Neural cell (in vitro differentiated cells): ENCODE measurements at regions not wholly inside any gene's neighbourhood (a gene's known extent, or its start where the extent isn't known, plus 50 kb on each side); places are given as distances from the start of the nearest gene placed in this dataset.

Experiments
- H2AFZ ChIP-seq: fragments of 200-600, 300-800 bp; sonication (generic), shearing (Covaris generic); 2 replicates; pipeline ENCODE4 v1.6.0; 2014; ENCODE audit warnings: low read depth, mild to moderate bottlenecking, antibody characterized with exemption, low read length, moderate library complexity
- H3F3A ChIP-seq: fragments of 200-600 bp; shearing (Covaris generic); 2 replicates; pipeline ENCODE4 v1.6.1; 2016; ENCODE audit warnings: mild to moderate bottlenecking, moderate library complexity, mixed read lengths, antibody characterized with exemption, low read length; ENCODE audit not compliant: insufficient read depth, poor library complexity, severe bottlenecking
- H3K27ac ChIP-seq: fragments of 200-600, 300-800 bp; sonication (generic), shearing (Covaris generic); 2 replicates; pipeline ENCODE4 v1.5.1; 2014; ENCODE audit warnings: mild to moderate bottlenecking, low read length, moderate library complexity
- H3K27me3 ChIP-seq: fragments of 300-800, 200-600 bp; sonication (generic), shearing (Covaris generic); 2 replicates; pipeline ENCODE4 v1.6.0; 2014; ENCODE audit warnings: mild to moderate bottlenecking, low read depth, low read length, moderate library complexity; ENCODE audit not compliant: insufficient read depth
- H3K36me3 ChIP-seq: fragments of 300-800, 200-600 bp; sonication (generic), shearing (Covaris generic); 2 replicates; pipeline ENCODE4 v1.5.1; 2014; ENCODE audit warnings: mild to moderate bottlenecking, antibody characterized with exemption, low read length, moderate library complexity; ENCODE audit not compliant: insufficient read depth
- H3K4me2 ChIP-seq: fragments of 300-800, 200-600 bp; sonication (generic), shearing (Covaris generic); 2 replicates; pipeline ENCODE4 v1.6.0; 2014; ENCODE audit warnings: mild to moderate bottlenecking, low read length
- H3K4me3 ChIP-seq: fragments of 300-800, 200-600 bp; sonication (generic), shearing (Covaris generic); 2 replicates; pipeline ENCODE4 v1.5.1; 2014; ENCODE audit warnings: mild to moderate bottlenecking, low read length, moderate library complexity
- H3K79me2 ChIP-seq: fragments of 200-600 bp; shearing (Covaris generic); replicated peaks from 2 replicates; pipeline ENCODE4 v1.6.0; 2014; ENCODE audit warnings: mild to moderate bottlenecking, low read length, moderate library complexity; ENCODE audit not compliant: insufficient read depth
- H3K9ac ChIP-seq: fragments of 300-800, 200-600 bp; sonication (generic), shearing (Covaris generic); 2 replicates; pipeline ENCODE4 v1.6.1; 2016; ENCODE audit warnings: mild to moderate bottlenecking, low read length, mixed read lengths
- H3K9me2 ChIP-seq: fragments of 200-600 bp; shearing (Covaris generic); 2 replicates; pipeline ENCODE4 v1.6.1; 2016; ENCODE audit warnings: mild to moderate bottlenecking, low read length, mixed read lengths; ENCODE audit not compliant: insufficient read depth
- H3K9me3 ChIP-seq: fragments of 200-600, 300-800 bp; sonication (generic), shearing (Covaris generic); 2 replicates; pipeline ENCODE4 v1.6.1; 2016; ENCODE audit warnings: mild to moderate bottlenecking, mixed run types, low read length, moderate library complexity, mixed read lengths
- H4K20me1 ChIP-seq: fragments of 200-600 bp; shearing (Covaris generic); 2 replicates; pipeline ENCODE4 v1.6.1; 2016; ENCODE audit warnings: mild to moderate bottlenecking, mixed run types; ENCODE audit not compliant: insufficient read depth
- EP300 ChIP-seq: fragments of 450-650 bp; conservative IDR thresholded peaks from 2 replicates; pipeline ENCODE4 v1.6.1; 2014; ENCODE audit warnings: antibody characterized with exemption, mild to moderate bottlenecking, moderate library complexity; ENCODE audit not compliant: poor library complexity, severe bottlenecking
- EZH2 ChIP-seq: fragments of 200-600, 300-800 bp; shearing (Covaris generic), sonication (generic); IDR thresholded peaks from 2 replicates; pipeline ENCODE4 v1.6.1; 2014; ENCODE audit warnings: antibody characterized with exemption, low read length, borderline replicate concordance, mild to moderate bottlenecking; ENCODE audit not compliant: insufficient read depth, poor library complexity, severe bottlenecking
- MXI1 ChIP-seq: fragments of 450-650 bp; conservative IDR thresholded peaks from 2 replicates; pipeline ENCODE4 v1.6.1; 2014; ENCODE audit warnings: antibody characterized with exemption, mild to moderate bottlenecking; ENCODE audit not compliant: poor library complexity, severe bottlenecking
- POLR2AphosphoS5 ChIP-seq: IDR thresholded peaks from 2 replicates; pipeline ENCODE4 v1.6.1; 2012
- RAD21 ChIP-seq: fragments of 450-650 bp; conservative IDR thresholded peaks from 2 replicates; pipeline ENCODE4 v1.6.1; 2014; ENCODE audit warnings: antibody characterized with exemption, mild to moderate bottlenecking, moderate library complexity
- REST ChIP-seq: IDR thresholded peaks from 2 replicates; pipeline ENCODE4 v1.6.1; 2012; ENCODE audit warnings: borderline replicate concordance
- SMC3 ChIP-seq: fragments of 450-650 bp; conservative IDR thresholded peaks from 2 replicates; pipeline ENCODE4 v1.6.1; 2014; ENCODE audit warnings: antibody characterized with exemption, mild to moderate bottlenecking, moderate library complexity; ENCODE audit not compliant: poor library complexity
- TAF1 ChIP-seq: IDR thresholded peaks from 2 replicates; pipeline ENCODE4 v1.6.1; 2012; ENCODE audit warnings: low read depth
- TF ChIP-seq, protein P1 (sequence below): fragments of 450-650 bp; IDR thresholded peaks from 2 replicates; pipeline ENCODE4 v1.5.1; 2014; ENCODE audit warnings: antibody characterized with exemption, mild to moderate bottlenecking, moderate library complexity; ENCODE audit not compliant: poor library complexity, severe bottlenecking

GRCh38 chr9:74115976-74116375, 381.2 kb upstream of the RORB start:
- no peak overlapping the region for H2AFZ ChIP-seq
- no peak overlapping the region for H3K4me3 ChIP-seq
- H4K20me1 ChIP-seq = no peaks in the 10 kb centered on the region
- H3K9me2 ChIP-seq = no peaks in the 10 kb centered on the region
- no peaks in the 10 kb centered on the region for H3K9me3 ChIP-seq
- no peaks in the 10 kb centered on the region for H3K27me3 ChIP-seq
- peak overlapping the region; percentile 23 for H3K4me2 ChIP-seq
- H3K9ac ChIP-seq = no peak overlapping the region
- no peaks in the 10 kb centered on the region for H3K79me2 ChIP-seq
- H3K36me3 ChIP-seq = no peaks in the 10 kb centered on the region
- no peaks in the 10 kb centered on the region for H3F3A ChIP-seq
- H3K27ac ChIP-seq = no peak overlapping the region
- no peak for TF ChIP-seq EZH2
- no peak for TF ChIP-seq RAD21
- TF ChIP-seq REST = no peak
- no peak for TF ChIP-seq TAF1
- TF ChIP-seq EP300 = no peak
- no peak for TF ChIP-seq MXI1

GRCh38 chr9:74117151-74117550, 380.0 kb upstream of the RORB start:
- H3K9me2 ChIP-seq = no peaks in the 10 kb centered on the region
- H3K27ac ChIP-seq = no peak overlapping the region
- no peak overlapping the region for H2AFZ ChIP-seq
- TF ChIP-seq TAF1 (no peak), MXI1 (no peak), EZH2 (no peak), SMC3 (no peak), POLR2AphosphoS5 (no peak), EP300 (no peak), RAD21 (no peak), REST (no peak)
- TF ChIP-seq, protein P1, sequence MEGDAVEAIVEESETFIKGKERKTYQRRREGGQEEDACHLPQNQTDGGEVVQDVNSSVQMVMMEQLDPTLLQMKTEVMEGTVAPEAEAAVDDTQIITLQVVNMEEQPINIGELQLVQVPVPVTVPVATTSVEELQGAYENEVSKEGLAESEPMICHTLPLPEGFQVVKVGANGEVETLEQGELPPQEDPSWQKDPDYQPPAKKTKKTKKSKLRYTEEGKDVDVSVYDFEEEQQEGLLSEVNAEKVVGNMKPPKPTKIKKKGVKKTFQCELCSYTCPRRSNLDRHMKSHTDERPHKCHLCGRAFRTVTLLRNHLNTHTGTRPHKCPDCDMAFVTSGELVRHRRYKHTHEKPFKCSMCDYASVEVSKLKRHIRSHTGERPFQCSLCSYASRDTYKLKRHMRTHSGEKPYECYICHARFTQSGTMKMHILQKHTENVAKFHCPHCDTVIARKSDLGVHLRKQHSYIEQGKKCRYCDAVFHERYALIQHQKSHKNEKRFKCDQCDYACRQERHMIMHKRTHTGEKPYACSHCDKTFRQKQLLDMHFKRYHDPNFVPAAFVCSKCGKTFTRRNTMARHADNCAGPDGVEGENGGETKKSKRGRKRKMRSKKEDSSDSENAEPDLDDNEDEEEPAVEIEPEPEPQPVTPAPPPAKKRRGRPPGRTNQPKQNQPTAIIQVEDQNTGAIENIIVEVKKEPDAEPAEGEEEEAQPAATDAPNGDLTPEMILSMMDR = no peak
- H3K9me3 ChIP-seq = no peaks in the 10 kb centered on the region
- no peak overlapping the region for H3K4me3 ChIP-seq
- no peaks in the 10 kb centered on the region for H3K36me3 ChIP-seq
- H3K4me2 ChIP-seq = no peak overlapping the region
- no peak overlapping the region for H3K9ac ChIP-seq
- no peaks in the 10 kb centered on the region for H3K27me3 ChIP-seq
- H3F3A ChIP-seq = no peaks in the 10 kb centered on the region
- H4K20me1 ChIP-seq = no peaks in the 10 kb centered on the region
- H3K79me2 ChIP-seq = no peaks in the 10 kb centered on the region
